ENCODE measurements at regions not wholly inside any gene's neighbourhood (a gene's known extent, or its start where the extent isn't known, plus 50 kb on each side); places are given as distances from the start of the nearest gene placed in this dataset.

- no peak for TF ChIP-seq POLR2AphosphoS5 (IDR thresholded peaks at IDR 0.05; ENCODE audit: low read depth, low read length)
- no peak for TF ChIP-seq POLR2A (IDR thresholded peaks at IDR 0.05; ENCODE audit: low read depth, low read length)
- no peak for TF ChIP-seq SPI1 (IDR thresholded peaks at IDR 0.05; ENCODE audit: low read depth, low read length)
Observed at GRCh38 chr2:120552079-120552478, 183.6 kb upstream of the GLI2 start.

Measured in GM12891 (cell line).